ENCODE measurements at regions not wholly inside any gene's neighbourhood (a gene's known extent, or its start where the extent isn't known, plus 50 kb on each side); places are given as distances from the start of the nearest gene placed in this dataset.

GRCh38 chrX:106281383-106281782 is 113.3 kb downstream of the PWWP3B start:
- no peak for TF ChIP-seq CTCF (conservative IDR thresholded peaks at IDR 0.05; ENCODE audit: low read depth, low read length)
- TF ChIP-seq EZH2 (IDR thresholded peaks at IDR 0.05; ENCODE audit: low read length, unreplicated experiment) = no peak
- TF ChIP-seq EZH2phosphoT487 (IDR thresholded peaks at IDR 0.05; ENCODE audit: borderline replicate concordance, low read length) = no peak

All from PC-3 (cell line).